B cell (primary cell): ENCODE measurements at regions not wholly inside any gene's neighbourhood (a gene's known extent, or its start where the extent isn't known, plus 50 kb on each side); places are given as distances from the start of the nearest gene placed in this dataset.

Source experiments
- ATAC-seq: fragments of 200-7000 bp; cut with Tn5 transposase; one replicate; pipeline ENCODE4 v1.10.0; 2021; ENCODE audit warnings: low read depth, mild to moderate bottlenecking, moderate number of reproducible peaks, moderate library complexity
- CTCF ChIA-PET: fragments of 350-600 bp; sonication (Branson Sonifier 250); formaldehyde crosslinking; loops from one replicate; lab custom pipeline; 2021; ENCODE audit warnings: antibody characterized with exemption, inconsistent platforms; lab: Charles Lee
- POLR2A ChIA-PET: fragments of 350-600 bp; sonication (Branson Sonifier 250); formaldehyde crosslinking; loops from one replicate; lab custom pipeline; 2021; ENCODE audit warnings: antibody characterized with exemption; lab: Charles Lee
- DNase-seq: peaks from one replicate; pipeline ENCODE4 v3.0.0; 2013
- H2AFZ ChIP-seq: 2 replicates; pipeline ENCODE4 v1.6.1; 2012; ENCODE audit warnings: mild to moderate bottlenecking, low read depth, low read length; ENCODE audit not compliant: insufficient read depth, poor library complexity, severe bottlenecking
- H3K27ac ChIP-seq, 2 donors: 1 replicate in 1 of 2; 2 replicates in 1 of 2; pipeline ENCODE4 v1.5.1; 2012 to 2013; ENCODE audit warnings: low read length in 2 of 2, mild to moderate bottlenecking in 2 of 2, moderate library complexity in 1 of 2
- H3K27me3 ChIP-seq, 4 experiments: fragments of 200-600 bp in 1 of 4; sonication (generic) in 1 of 4; replicated peaks in 1 of 4; 1 replicate in 2 of 4; 2 replicates in 2 of 4; pipeline versions ENCODE4 v1.6.1 to v1.7.0; 2013 to 2016; ENCODE audit warnings: low read length in 3 of 4, mild to moderate bottlenecking in 2 of 4, mixed read lengths in 1 of 4, moderate library complexity in 1 of 4; ENCODE audit not compliant: insufficient read depth in 4 of 4, control insufficient read depth in 3 of 4; ENCODE audit errors: control extremely low read depth in 1 of 4
- H3K36me3 ChIP-seq, 2 experiments: replicated peaks in 1 of 2; 1 replicate in 1 of 2; 2 replicates in 1 of 2; pipeline versions ENCODE4 v1.6.1 to v1.7.1; 2013; ENCODE audit warnings: low read length in 1 of 2; ENCODE audit not compliant: insufficient read depth in 2 of 2, control insufficient read depth in 1 of 2; ENCODE audit errors: control extremely low read depth in 1 of 2, extremely low read depth in 1 of 2
- H3K4me1 ChIP-seq, 2 donors: fragments of 200-600 bp in 1 of 2; sonication (generic) in 1 of 2; 1 replicate in 1 of 2; 2 replicates in 1 of 2; pipeline versions ENCODE4 v1.5.1 to v1.6.1; 2013 to 2017; ENCODE audit warnings: low read length in 2 of 2; ENCODE audit not compliant: control insufficient read depth in 2 of 2, insufficient read depth in 2 of 2
- H3K4me2 ChIP-seq: replicated peaks from 2 replicates; pipeline ENCODE3; 2012; ENCODE audit warnings: mild to moderate bottlenecking, low read depth, low read length; ENCODE audit not compliant: poor library complexity, severe bottlenecking
- H3K4me3 ChIP-seq, 5 experiments: fragments of 200-600 bp in 1 of 5; sonication (generic) in 1 of 5; 1 replicate in 3 of 5; 2 replicates in 2 of 5; pipeline versions ENCODE4 v1.5.1 to v1.7.0; 2011 to 2016; ENCODE audit warnings: low read length in 4 of 5, mild to moderate bottlenecking in 4 of 5, low read depth in 2 of 5, control low read depth in 1 of 5, moderate library complexity in 1 of 5; ENCODE audit not compliant: insufficient read depth in 1 of 5; ENCODE audit errors: control extremely low read depth in 1 of 5, extremely low read depth in 1 of 5
- H3K79me2 ChIP-seq: fragments of 200-600 bp; sonication (generic); one replicate; pipeline ENCODE4 v1.6.0; 2016; ENCODE audit warnings: low read length; ENCODE audit not compliant: control insufficient read depth, insufficient read depth
- H3K9ac ChIP-seq: fragments of 200-600 bp; sonication (generic); 2 replicates; pipeline ENCODE4 v1.6.1; 2017; ENCODE audit warnings: mild to moderate bottlenecking, low read length, moderate library complexity
- H3K9me3 ChIP-seq, 3 donors: one replicate each; pipeline versions ENCODE4 v1.6.1 to v1.7.1; 2013; ENCODE audit warnings: low read length in 2 of 3; ENCODE audit not compliant: control insufficient read depth in 2 of 3, insufficient read depth in 1 of 3; ENCODE audit errors: control extremely low read depth in 1 of 3
- H4K20me1 ChIP-seq: 2 replicates; pipeline ENCODE4 v1.6.0; 2012; ENCODE audit warnings: mild to moderate bottlenecking, low read length; ENCODE audit not compliant: insufficient read depth, control insufficient read depth, poor library complexity, severe bottlenecking
- H3K27ac Mint-ChIP-seq: one replicate; pipeline ENCODE4 v1.8.0; 2021; ENCODE audit warnings: mixed read lengths
- H3K27me3 Mint-ChIP-seq: one replicate; pipeline ENCODE4 v1.8.0; 2021; ENCODE audit warnings: mixed read lengths
- H3K4me1 Mint-ChIP-seq: one replicate; pipeline ENCODE4 v1.8.0; 2021; ENCODE audit warnings: mixed read lengths
- H3K4me3 Mint-ChIP-seq: one replicate; pipeline ENCODE4 v1.8.0; 2021; ENCODE audit warnings: mixed read lengths
- H3K9me3 Mint-ChIP-seq: one replicate; pipeline ENCODE4 v1.8.0; 2022; ENCODE audit warnings: mixed read lengths; ENCODE audit not compliant: insufficient read depth
- EZH2 ChIP-seq: IDR thresholded peaks from 2 replicates; pipeline ENCODE4 v1.6.1; 2012; ENCODE audit warnings: borderline replicate concordance, low read depth, mild to moderate bottlenecking, moderate library complexity, low read length; ENCODE audit not compliant: insufficient read depth, poor library complexity, severe bottlenecking
- WGBS: methylation state at CpG from one replicate; pipeline ENCODE4 v1.1.5; 2013; ENCODE audit warnings: missing lambda C conversion rate; ENCODE audit not compliant: insufficient coverage; 5-methylcytosine and 5-hydroxymethylcytosine counted together
- intact Hi-C: fragments of 100-400 bp; cut with micrococcal nuclease; formaldehyde crosslinking; loops from one replicate; pipeline ENCODE4 v1.10.0; 2022
- TF ChIP-seq, protein P1 (sequence below): fragments of 200-600 bp; IDR thresholded peaks from one replicate; pipeline ENCODE4 v1.8.0; 2022; ENCODE audit warnings: antibody characterized with exemption, mild to moderate bottlenecking

DNA sequence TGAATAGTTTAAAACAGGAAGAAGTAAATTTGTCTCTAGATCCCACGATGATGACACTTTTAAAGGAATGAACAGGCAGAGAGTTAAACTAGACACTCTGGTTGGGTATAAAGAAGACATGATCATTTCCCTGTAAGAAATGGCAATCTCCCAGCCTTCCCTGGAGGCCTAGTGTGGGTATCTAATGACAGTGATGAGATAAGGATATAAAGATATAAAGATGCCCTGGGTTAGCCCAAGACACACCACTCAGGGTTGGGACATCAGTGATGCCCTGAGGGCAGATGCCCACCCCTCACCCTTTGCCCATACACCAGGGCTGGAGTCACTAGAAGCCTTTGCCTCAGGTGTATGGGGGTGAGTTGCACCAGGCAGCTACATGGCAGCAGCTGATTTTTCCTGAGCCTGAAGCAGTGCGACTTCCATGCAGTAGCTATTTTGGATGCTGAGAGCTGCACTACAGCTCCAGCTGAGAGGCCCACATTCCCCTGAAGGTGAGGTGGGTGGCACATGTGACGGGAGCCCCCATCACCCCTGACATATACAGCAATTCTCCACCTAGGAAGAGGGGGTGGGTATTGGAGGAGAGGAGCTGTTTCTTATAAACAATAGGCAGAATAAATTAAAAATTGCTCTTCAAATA lies 177.5 kb downstream of the NDFIP2 start:
- Histone ChIP-seq H3K4me1 (no peaks in the 10 kb centered on the region), H2AFZ (no peak overlapping the region), H3K27me3 (no peaks in the 10 kb centered on the region), H3K4me3 (no peak overlapping the region), H3K9me3 (no peaks in the 10 kb centered on the region), H3K9ac (no peak overlapping the region), H3K27ac (no peak overlapping the region), H3K36me3 (no peaks in the 10 kb centered on the region), H3K4me2 (no peak overlapping the region), H3K79me2 (no peaks in the 10 kb centered on the region), H4K20me1 (no peaks in the 10 kb centered on the region)
- ATAC-seq (no peak), DNase-seq (no peak)
- WGBS, result 100% methylated on average over 1 of the region's 3 CpGs
- ChIA-PET POLR2A (no interaction called here), CTCF (interaction anchor here (1.0 kb wide), 1 partner anchor 20 kb away, joined by 3 read pairs; no protein-coding TSS in a partner anchor)
- no peak for TF ChIP-seq EZH2
- TF ChIP-seq, protein P1, sequence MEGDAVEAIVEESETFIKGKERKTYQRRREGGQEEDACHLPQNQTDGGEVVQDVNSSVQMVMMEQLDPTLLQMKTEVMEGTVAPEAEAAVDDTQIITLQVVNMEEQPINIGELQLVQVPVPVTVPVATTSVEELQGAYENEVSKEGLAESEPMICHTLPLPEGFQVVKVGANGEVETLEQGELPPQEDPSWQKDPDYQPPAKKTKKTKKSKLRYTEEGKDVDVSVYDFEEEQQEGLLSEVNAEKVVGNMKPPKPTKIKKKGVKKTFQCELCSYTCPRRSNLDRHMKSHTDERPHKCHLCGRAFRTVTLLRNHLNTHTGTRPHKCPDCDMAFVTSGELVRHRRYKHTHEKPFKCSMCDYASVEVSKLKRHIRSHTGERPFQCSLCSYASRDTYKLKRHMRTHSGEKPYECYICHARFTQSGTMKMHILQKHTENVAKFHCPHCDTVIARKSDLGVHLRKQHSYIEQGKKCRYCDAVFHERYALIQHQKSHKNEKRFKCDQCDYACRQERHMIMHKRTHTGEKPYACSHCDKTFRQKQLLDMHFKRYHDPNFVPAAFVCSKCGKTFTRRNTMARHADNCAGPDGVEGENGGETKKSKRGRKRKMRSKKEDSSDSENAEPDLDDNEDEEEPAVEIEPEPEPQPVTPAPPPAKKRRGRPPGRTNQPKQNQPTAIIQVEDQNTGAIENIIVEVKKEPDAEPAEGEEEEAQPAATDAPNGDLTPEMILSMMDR, result no peak
- Mint-ChIP-seq H3K9me3 (no peaks in the 10 kb centered on the region), H3K27me3 (peaks cover 9% of the 10 kb centered on the region), H3K4me3 (no peak overlapping the region), H3K4me1 (no peaks in the 10 kb centered on the region), H3K27ac (no peak overlapping the region)
- intact Hi-C loops, result no loop called here

DNA sequence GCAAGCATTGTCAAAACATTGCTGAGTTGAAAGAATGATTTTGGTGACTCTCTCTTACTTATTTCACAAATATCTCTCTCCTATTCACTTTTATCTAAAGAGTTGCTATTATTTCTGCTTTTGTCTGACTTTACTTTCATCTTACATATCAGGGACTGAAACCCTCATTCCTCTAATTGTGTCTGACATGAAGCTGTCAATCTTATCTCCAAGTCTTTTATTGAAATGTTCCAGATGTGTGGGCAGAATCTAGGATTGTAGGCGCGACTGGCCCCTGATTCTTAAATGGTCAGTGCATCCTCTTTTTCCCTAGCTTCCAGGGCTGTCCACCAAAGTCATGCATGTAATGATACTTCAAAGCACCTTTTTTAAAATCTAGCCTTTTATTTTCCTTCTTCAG lies 174.6 kb downstream of the NDFIP2 start:
- ChIA-PET CTCF (no interaction called here), POLR2A (no interaction called here)
- intact Hi-C loops, result no loop called here
- ATAC-seq (no peak), DNase-seq (no peak)
- Mint-ChIP-seq H3K27ac (no peak overlapping the region), H3K9me3 (no peaks in the 10 kb centered on the region), H3K4me1 (no peaks in the 10 kb centered on the region), H3K4me3 (no peak overlapping the region), H3K27me3 (peaks cover 9% of the 10 kb centered on the region)
- no peaks in the 10 kb centered on the region for H3K4me1 ChIP-seq
- H3K36me3 ChIP-seq, result no peaks in the 10 kb centered on the region
- H3K9ac ChIP-seq, result no peak overlapping the region
- no peak for TF ChIP-seq EZH2
- no peaks in the 10 kb centered on the region for H3K79me2 ChIP-seq
- H2AFZ ChIP-seq, result no peak overlapping the region
- no peak overlapping the region for H3K27ac ChIP-seq
- no CpG with 5 or more reads among the region's 2 CpGs for WGBS
- no peaks in the 10 kb centered on the region for H4K20me1 ChIP-seq
- H3K9me3 ChIP-seq, result no peaks in the 10 kb centered on the region
- H3K27me3 ChIP-seq, result no peaks in the 10 kb centered on the region
- no peak overlapping the region for H3K4me3 ChIP-seq
- no peak overlapping the region for H3K4me2 ChIP-seq
